ENCODE measurements at regions not wholly inside any gene's neighbourhood (a gene's known extent, or its start where the extent isn't known, plus 50 kb on each side); places are given as distances from the start of the nearest gene placed in this dataset.
"Not testable (repeated sequence)": the region's sequence is repeated elsewhere in the genome, so short reads cannot be mapped to it uniquely, and the experiment has no call there.

DNA sequence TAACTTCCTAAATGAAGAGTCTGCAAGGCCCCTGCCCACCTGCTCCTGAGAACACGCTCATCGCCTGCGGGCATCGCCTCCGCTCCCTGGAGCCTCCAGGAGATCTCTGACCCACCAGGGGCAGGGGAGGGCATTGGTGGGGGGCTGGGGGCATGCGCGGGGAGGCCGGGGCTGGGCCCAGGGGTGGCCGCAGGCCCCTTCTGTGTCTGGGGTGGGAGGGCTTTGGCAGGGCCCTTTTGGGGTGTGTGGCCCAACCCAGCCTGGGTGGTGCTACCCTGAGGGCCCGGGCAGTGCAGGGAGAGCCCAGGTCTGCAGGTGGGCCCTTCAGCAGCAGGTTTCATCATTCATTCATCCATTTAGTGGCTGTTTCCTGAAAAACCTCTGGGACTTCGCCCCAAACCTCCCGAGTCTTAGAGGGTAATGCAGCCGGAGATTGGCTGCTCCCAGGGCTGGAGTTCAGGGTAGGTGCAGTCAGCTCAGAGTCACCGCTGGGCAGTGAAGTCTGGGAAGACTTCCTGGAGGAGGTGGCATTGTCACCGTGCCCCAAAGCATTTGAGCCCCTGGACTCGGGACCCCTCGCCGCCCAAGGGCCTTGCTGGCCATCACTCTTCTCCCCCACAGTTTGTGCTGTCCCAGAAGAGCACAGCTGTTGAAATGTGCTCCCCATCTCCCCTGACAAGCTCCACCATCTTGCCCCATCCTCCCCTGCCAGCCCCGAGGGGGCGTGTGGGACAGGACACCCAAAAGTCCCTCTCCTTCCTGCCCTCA, 255.1 kb downstream of the PARP8 start:
- peak; percentile 10 to 46 for ATAC-seq (ENCODE audit: low FRiP score in 2 of 2)

DNA sequence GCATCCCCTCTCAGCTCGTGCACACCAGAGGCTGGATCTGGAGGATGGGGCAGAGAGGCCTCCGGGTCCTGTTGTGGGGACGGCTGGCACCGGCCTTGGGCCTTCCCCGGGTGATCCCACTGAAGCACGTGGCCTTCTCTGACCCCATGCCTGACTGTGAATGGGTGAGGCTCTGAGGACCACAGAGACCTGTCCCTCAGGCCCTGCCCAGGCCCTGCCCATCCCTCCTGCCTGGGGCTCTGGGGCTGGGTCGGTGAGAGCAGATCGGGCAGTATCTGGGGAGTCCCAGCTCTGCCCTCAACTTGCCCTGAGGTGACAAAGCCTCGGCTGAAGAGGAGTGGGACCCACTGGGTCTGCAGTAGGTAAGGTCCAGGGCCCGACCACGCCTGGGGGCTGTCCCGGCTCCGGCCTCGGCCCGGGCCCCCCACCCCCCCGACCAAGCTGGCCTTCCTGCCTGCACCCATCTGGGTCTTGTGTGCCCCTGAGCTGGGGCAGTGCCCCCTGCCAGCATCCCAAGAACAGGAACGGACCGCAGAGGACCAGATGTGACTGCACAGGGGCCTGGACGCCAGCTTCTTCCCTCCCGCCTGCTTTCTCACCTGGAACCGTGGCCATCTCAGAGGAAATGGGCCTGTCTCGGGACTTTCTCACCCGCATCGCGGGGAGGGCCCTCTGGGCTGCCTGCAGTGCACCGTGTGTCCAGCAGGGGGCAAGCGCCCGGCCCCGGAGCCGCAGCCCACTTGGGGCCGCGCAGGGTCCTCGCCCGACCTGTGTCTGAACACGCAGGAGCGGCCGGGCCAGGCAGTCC, 255.9 kb downstream of the PARP8 start:
- H3K27ac ChIP-seq, H3K9me3 ChIP-seq, H3K36me3 ChIP-seq, H3K4me3 ChIP-seq, H3K4me1 ChIP-seq, H3K27me3 ChIP-seq: not testable (repeated sequence)
- TF ChIP-seq, protein P1, sequence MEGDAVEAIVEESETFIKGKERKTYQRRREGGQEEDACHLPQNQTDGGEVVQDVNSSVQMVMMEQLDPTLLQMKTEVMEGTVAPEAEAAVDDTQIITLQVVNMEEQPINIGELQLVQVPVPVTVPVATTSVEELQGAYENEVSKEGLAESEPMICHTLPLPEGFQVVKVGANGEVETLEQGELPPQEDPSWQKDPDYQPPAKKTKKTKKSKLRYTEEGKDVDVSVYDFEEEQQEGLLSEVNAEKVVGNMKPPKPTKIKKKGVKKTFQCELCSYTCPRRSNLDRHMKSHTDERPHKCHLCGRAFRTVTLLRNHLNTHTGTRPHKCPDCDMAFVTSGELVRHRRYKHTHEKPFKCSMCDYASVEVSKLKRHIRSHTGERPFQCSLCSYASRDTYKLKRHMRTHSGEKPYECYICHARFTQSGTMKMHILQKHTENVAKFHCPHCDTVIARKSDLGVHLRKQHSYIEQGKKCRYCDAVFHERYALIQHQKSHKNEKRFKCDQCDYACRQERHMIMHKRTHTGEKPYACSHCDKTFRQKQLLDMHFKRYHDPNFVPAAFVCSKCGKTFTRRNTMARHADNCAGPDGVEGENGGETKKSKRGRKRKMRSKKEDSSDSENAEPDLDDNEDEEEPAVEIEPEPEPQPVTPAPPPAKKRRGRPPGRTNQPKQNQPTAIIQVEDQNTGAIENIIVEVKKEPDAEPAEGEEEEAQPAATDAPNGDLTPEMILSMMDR (IDR thresholded peaks at IDR 0.05), result peak in 1 of 6 experiments; percentile 48
- WGBS, 2 donors, result 56 to 81% methylated on average over 17 to 37 of the region's 37 CpGs
- DNase-seq, result peak in 1 of 2 donors; percentile 83
- peak; percentile 79 to 81 for ATAC-seq (ENCODE audit: low FRiP score in 2 of 2)

More for the DNA sequence above, 255.1 kb downstream of the PARP8 start:
- TF ChIP-seq, protein P1 (IDR thresholded peaks at IDR 0.05), result no peak
- TF ChIP-seq POLR2A (IDR thresholded peaks at IDR 0.05) (no peak), POLR2AphosphoS5 (IDR thresholded peaks at IDR 0.05) (no peak), EP300 (IDR thresholded peaks at IDR 0.05) (no peak)
- peak in 1 of 2 donors; percentile 55 for DNase-seq
- no peaks in the 10 kb centered on the region for H3K4me1 ChIP-seq
- no peaks in the 10 kb centered on the region for H3K9me3 ChIP-seq
- no peaks in the 10 kb centered on the region for H3K27me3 ChIP-seq
- H3K36me3 ChIP-seq, result no peaks in the 10 kb centered on the region
- no peak overlapping the region for H3K27ac ChIP-seq
- 95 to 97% methylated on average over 11 to 18 of the region's 20 CpGs for WGBS, 2 donors
- H3K4me3 ChIP-seq, result no peak overlapping the region

DNA sequence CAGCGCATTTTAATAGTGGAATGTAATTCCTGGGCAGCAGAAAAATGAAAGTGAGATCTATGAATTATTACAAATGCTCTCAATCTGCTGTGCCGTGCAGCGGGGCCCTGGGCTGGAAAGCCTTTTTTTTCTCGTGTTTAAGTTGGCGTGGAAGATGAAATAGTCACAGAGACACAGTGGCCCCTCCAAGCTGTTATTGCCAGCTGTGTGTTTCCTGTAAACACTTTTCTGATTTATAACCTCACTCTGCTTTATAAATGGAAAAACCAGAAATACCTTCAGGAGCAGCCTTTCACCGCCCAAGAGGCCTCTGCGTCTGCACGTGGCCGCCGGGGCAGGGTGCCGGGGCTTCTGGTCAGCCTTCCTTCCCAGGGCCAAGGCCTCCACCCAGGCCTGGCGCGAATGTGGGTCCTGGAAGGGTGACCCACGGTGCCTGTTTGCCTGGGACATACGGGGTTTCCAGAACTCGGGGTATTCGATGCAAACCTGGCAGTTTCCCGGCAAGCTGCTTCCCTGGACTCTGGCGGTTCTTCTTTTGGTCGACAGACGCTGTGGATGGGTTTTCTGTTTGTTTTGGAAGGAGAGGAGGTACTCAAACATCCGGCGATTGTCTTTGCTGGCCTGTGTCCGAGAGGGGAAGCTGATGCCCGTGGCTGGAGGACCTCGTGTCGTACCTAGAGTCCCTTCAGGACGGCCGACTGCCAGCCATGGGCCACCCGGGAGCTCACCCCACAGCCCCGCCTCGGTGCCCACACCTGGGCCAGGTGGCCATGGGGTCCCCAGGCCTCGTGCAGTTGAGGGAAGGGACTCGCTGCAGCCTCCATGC, 256.7 kb downstream of the PARP8 start:
- DNase-seq (peak in 1 of 2 donors; percentile 74), ATAC-seq (ENCODE audit: low FRiP score in 2 of 2) (peak in 1 of 2 donors; percentile 56)
- H3K9me3 ChIP-seq, result no peaks in the 10 kb centered on the region
- no peaks in the 10 kb centered on the region for H3K27me3 ChIP-seq
- no peaks in the 10 kb centered on the region for H3K36me3 ChIP-seq
- 86 to 89% methylated on average over 25 to 34 of the region's 34 CpGs for WGBS, 2 donors
- H3K4me3 ChIP-seq, result no peak overlapping the region
- no peak overlapping the region for H3K27ac ChIP-seq
- TF ChIP-seq POLR2AphosphoS5 (IDR thresholded peaks at IDR 0.05), result no peak
- no peak for TF ChIP-seq EP300 (IDR thresholded peaks at IDR 0.05)
- TF ChIP-seq, protein P1 (IDR thresholded peaks at IDR 0.05), result no peak
- no peak for TF ChIP-seq POLR2A (IDR thresholded peaks at IDR 0.05)
- no peaks in the 10 kb centered on the region for H3K4me1 ChIP-seq

DNA sequence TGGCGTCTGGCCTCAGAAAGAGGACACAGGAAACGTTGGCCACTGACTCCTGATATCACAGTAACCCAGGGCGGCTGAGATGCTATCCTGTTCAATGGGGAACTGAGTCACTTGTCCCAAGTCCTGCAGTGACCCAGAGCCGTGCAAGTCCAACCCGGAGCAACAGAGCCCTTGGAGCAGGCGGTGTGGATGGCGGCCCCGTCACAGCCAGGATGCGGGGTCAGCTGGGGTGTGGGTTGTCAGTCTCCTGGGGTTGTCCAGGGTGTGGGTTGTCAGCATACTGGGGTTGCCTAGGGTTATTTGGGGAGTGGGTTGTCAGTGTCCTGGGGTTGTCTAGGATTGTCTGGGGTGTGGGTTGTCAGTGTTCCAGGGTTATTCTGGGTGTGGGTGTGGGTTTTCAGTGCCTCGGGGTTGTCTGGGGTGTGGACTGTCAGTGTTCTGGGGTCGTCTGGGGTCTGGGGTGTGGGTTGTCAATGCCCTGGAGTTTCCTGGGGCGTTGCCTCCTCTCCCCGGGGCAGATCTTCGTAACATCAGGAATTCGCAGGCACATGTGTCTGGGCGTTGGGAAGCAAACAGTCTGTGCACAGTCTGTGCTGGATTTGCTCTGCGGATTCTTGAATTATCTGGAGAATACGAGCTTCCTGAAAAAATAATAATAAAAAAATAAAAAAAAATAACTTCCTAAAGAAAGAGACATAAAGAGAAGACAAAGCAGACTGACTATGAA, 257.5 kb downstream of the PARP8 start:
- Histone ChIP-seq H3K4me3 (no peak overlapping the region), H3K4me1 (no peaks in the 10 kb centered on the region), H3K27ac (no peak overlapping the region), H3K9me3 (no peaks in the 10 kb centered on the region), H3K27me3 (no peaks in the 10 kb centered on the region), H3K36me3 (no peaks in the 10 kb centered on the region)
- 86 to 88% methylated on average over 17 to 18 of the region's 18 CpGs for WGBS, 2 donors
- TF ChIP-seq, protein P1 (IDR thresholded peaks at IDR 0.05), result no peak
- TF ChIP-seq EP300 (IDR thresholded peaks at IDR 0.05), result no peak
- TF ChIP-seq POLR2A (IDR thresholded peaks at IDR 0.05), result no peak
- no peak for TF ChIP-seq POLR2AphosphoS5 (IDR thresholded peaks at IDR 0.05)
- DNase-seq, result peak in 1 of 2 donors; percentile 44
- ATAC-seq (ENCODE audit: low FRiP score in 2 of 2), result no peak

All from upper lobe of left lung (tissue), 6 donors.